DOHH2 (cell line): ENCODE measurements at regions not wholly inside any gene's neighbourhood (a gene's known extent, or its start where the extent isn't known, plus 50 kb on each side); places are given as distances from the start of the nearest gene placed in this dataset.

Experiments
- H3F3A ChIP-seq: fragments of 200-600 bp; sonication (generic), shearing (Covaris generic); 2 replicates; pipeline ENCODE4 v1.6.0; 2016; ENCODE audit warnings: antibody characterized with exemption, mild to moderate bottlenecking; ENCODE audit not compliant: control insufficient read depth, insufficient read depth
- H3K27ac ChIP-seq: fragments of 200-600 bp; sonication (generic); 2 replicates; pipeline ENCODE4 v1.5.1; 2014; ENCODE audit warnings: low read depth, mild to moderate bottlenecking, low read length, moderate library complexity
- H3K27me3 ChIP-seq: fragments of 200-600 bp; sonication (generic); 2 replicates; pipeline ENCODE4 v1.6.1; 2014; ENCODE audit warnings: mild to moderate bottlenecking, low read length, mixed read lengths; ENCODE audit not compliant: control insufficient read depth
- H3K36me3 ChIP-seq: fragments of 200-600 bp; sonication (generic); 2 replicates; pipeline ENCODE4 v1.6.1; 2014; ENCODE audit warnings: mild to moderate bottlenecking, low read length, moderate library complexity, mixed read lengths; ENCODE audit not compliant: control insufficient read depth
- H3K4me1 ChIP-seq: fragments of 200-600 bp; sonication (generic); 2 replicates; pipeline ENCODE4 v1.6.1; 2014; ENCODE audit warnings: mild to moderate bottlenecking, low read length, mixed read lengths; ENCODE audit not compliant: control insufficient read depth
- H3K4me2 ChIP-seq: fragments of 200-600 bp; sonication (generic); 2 replicates; pipeline ENCODE4 v1.6.0; 2014; ENCODE audit warnings: mild to moderate bottlenecking, low read length, moderate library complexity
- H3K4me3 ChIP-seq: fragments of 200-600 bp; sonication (generic); 2 replicates; pipeline ENCODE4 v1.5.1; 2014; ENCODE audit warnings: mild to moderate bottlenecking, low read length, mixed read lengths
- H3K79me2 ChIP-seq: fragments of 200-600 bp; sonication (generic); 2 replicates; pipeline ENCODE4 v1.6.1; 2014; ENCODE audit warnings: mild to moderate bottlenecking, low read length, mixed read lengths; ENCODE audit not compliant: control insufficient read depth
- H3K9me2 ChIP-seq: fragments of 200-600 bp; sonication (generic); replicated peaks from 2 replicates; pipeline ENCODE4 v1.6.1; 2014; ENCODE audit warnings: mild to moderate bottlenecking, low read length, mixed read lengths; ENCODE audit not compliant: control insufficient read depth
- H3K9me3 ChIP-seq: fragments of 200-600 bp; sonication (generic); 2 replicates; pipeline ENCODE4 v1.6.1; 2014; ENCODE audit warnings: antibody characterized with exemption, low read length, mixed read lengths; ENCODE audit not compliant: control insufficient read depth, insufficient read depth
- H4K20me1 ChIP-seq: fragments of 200-600 bp; sonication (generic); 2 replicates; pipeline ENCODE4 v1.6.0; 2014; ENCODE audit warnings: low read depth, mild to moderate bottlenecking, antibody characterized with exemption, low read length, moderate library complexity; ENCODE audit not compliant: control insufficient read depth, insufficient read depth
- EZH2phosphoT487 ChIP-seq: fragments of 200-600 bp; sonication (generic); IDR thresholded peaks from 2 replicates; pipeline ENCODE4 v1.6.1; 2017; ENCODE audit warnings: borderline replicate concordance, mild to moderate bottlenecking, antibody characterized with exemption, low read length, moderate library complexity, mixed read lengths
- TF ChIP-seq, protein P1 (sequence below): fragments of 200-600 bp; sonication (generic); IDR thresholded peaks from one replicate; pipeline ENCODE4 v1.5.1; 2014; ENCODE audit warnings: antibody characterized with exemption, mild to moderate bottlenecking, low read depth, low read length; ENCODE audit not compliant: poor library complexity, severe bottlenecking

DNA sequence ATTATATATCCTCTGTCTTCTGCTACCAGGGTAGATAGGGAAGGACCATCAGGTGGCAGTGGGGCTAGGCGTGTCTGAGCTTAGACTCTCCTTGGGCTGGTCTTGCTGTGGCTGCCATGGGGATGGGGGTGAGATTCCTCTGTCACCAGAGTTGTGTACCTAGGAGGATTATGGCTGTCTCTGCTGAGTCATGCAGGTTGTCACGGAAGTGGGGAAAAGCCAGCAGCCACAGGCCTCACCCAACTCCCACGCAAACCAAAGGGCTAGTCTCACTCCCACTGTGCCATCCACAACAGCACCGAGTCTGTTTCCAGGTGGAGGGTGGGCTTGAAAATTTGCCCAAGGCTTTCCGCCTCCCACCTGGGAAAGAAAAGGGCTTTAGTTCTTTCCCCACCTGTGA lies 476.1 kb downstream of the CYLC2 start:
- Histone ChIP-seq H3K79me2 (no peaks in the 10 kb centered on the region), H3K4me3 (no peak overlapping the region), H4K20me1 (no peaks in the 10 kb centered on the region), H3K9me2 (no peaks in the 10 kb centered on the region), H3K36me3 (no peaks in the 10 kb centered on the region), H3K4me1 (no peaks in the 10 kb centered on the region), H3K9me3 (no peaks in the 10 kb centered on the region), H3F3A (no peaks in the 10 kb centered on the region), H3K27me3 (no peaks in the 10 kb centered on the region), H3K27ac (no peak overlapping the region), H3K4me2 (no peak overlapping the region)
- TF ChIP-seq, protein P1, sequence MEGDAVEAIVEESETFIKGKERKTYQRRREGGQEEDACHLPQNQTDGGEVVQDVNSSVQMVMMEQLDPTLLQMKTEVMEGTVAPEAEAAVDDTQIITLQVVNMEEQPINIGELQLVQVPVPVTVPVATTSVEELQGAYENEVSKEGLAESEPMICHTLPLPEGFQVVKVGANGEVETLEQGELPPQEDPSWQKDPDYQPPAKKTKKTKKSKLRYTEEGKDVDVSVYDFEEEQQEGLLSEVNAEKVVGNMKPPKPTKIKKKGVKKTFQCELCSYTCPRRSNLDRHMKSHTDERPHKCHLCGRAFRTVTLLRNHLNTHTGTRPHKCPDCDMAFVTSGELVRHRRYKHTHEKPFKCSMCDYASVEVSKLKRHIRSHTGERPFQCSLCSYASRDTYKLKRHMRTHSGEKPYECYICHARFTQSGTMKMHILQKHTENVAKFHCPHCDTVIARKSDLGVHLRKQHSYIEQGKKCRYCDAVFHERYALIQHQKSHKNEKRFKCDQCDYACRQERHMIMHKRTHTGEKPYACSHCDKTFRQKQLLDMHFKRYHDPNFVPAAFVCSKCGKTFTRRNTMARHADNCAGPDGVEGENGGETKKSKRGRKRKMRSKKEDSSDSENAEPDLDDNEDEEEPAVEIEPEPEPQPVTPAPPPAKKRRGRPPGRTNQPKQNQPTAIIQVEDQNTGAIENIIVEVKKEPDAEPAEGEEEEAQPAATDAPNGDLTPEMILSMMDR = no peak
- no peak for TF ChIP-seq EZH2phosphoT487

DNA sequence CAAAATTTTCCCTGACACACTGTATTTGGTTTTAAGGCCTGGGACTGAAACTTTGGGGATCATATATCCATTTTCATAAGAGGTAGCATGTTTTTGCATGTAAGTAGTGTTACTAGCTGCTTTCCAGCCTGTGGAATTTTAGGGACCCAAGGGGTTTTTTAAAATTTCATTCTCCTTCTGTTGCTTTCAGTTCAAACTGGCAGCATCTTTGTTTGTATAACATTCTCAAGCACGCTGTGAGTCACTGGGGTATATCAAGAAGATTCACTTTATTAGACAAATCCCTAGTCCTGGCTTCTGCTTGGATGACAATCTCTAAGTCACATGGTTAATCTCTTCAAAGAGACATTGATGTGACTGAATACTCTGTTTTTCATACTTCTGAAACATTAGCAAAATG lies 479.0 kb downstream of the CYLC2 start:
- Histone ChIP-seq H4K20me1 (no peaks in the 10 kb centered on the region), H3K9me2 (no peaks in the 10 kb centered on the region), H3K9me3 (no peaks in the 10 kb centered on the region)

DNA sequence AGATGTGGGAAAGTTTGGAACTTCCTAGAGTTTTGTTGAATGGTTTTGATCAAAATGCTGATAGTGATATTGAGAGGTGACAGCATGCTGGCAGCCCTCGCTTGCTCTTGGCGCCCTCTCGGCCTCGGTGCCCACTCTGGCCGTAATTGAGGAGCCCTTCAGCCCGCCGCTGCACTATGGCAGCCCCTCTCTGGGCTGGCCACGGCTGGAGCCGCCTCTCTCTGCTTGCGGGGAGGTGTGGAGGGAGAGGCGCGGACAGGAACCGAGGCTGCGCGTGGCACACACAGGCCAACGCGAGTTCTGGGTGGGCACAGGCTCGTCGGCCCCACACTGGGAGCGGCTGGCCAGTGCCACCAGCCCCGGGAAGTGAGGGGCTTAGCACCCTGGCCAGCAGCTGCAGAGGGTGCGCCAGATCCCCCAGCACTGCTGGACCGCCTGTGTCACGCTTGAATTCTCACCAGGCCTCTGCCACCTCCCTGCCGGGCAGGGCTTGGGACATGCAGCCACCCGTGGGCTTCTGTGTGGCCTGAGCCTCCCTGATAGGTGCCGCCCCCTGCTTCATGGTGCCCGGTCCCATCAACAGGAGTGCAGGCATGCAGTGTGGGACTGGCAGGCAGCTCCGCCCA lies 488.5 kb downstream of the CYLC2 start:
- no peak overlapping the region for H3K4me2 ChIP-seq
- H3K36me3 ChIP-seq = no peaks in the 10 kb centered on the region
- TF ChIP-seq, protein P1 = no peak
- no peak for TF ChIP-seq EZH2phosphoT487
- H3F3A ChIP-seq = no peaks in the 10 kb centered on the region
- H3K4me3 ChIP-seq = no peak overlapping the region
- no peaks in the 10 kb centered on the region for H3K4me1 ChIP-seq
- no peaks in the 10 kb centered on the region for H3K9me3 ChIP-seq
- H3K9me2 ChIP-seq = no peaks in the 10 kb centered on the region
- no peaks in the 10 kb centered on the region for H3K79me2 ChIP-seq
- H3K27me3 ChIP-seq = no peaks in the 10 kb centered on the region
- no peak overlapping the region for H3K27ac ChIP-seq
- H4K20me1 ChIP-seq = no peaks in the 10 kb centered on the region

More for the DNA sequence above, 479.0 kb downstream of the CYLC2 start:
- H3K79me2 ChIP-seq = no peaks in the 10 kb centered on the region
- H3F3A ChIP-seq = no peaks in the 10 kb centered on the region
- H3K4me3 ChIP-seq = no peak overlapping the region
- H3K4me2 ChIP-seq = no peak overlapping the region
- H3K27me3 ChIP-seq = no peaks in the 10 kb centered on the region
- no peaks in the 10 kb centered on the region for H3K4me1 ChIP-seq
- no peaks in the 10 kb centered on the region for H3K36me3 ChIP-seq
- no peak overlapping the region for H3K27ac ChIP-seq
- no peak for TF ChIP-seq EZH2phosphoT487
- TF ChIP-seq, protein P1 = no peak

DNA sequence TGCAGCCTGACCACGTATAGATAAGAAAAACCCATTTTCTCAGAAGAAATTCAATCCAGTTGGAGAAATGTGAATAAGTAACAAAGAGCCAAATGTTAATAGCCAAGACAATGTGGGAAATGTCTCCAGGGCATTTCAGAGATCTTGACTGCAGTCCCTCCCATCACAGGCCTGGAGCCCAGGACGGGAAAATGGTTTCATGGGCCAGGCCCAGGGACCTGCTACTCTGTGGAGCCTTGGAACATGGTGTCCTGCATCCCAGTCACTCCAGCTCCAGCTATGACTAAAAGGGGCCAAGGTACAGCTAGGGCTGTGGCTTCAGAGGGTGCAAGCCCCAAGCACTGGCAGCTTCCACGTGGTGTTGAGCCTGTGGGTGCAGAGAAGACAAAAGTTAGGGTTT lies 490.0 kb downstream of the CYLC2 start:
- TF ChIP-seq EZH2phosphoT487 = no peak
- TF ChIP-seq, protein P1 = no peak
- no peaks in the 10 kb centered on the region for H3K36me3 ChIP-seq
- H3K9me2 ChIP-seq = no peaks in the 10 kb centered on the region
- no peak overlapping the region for H3K4me3 ChIP-seq
- H3F3A ChIP-seq = no peaks in the 10 kb centered on the region
- H3K4me1 ChIP-seq = no peaks in the 10 kb centered on the region
- no peak overlapping the region for H3K27ac ChIP-seq
- no peaks in the 10 kb centered on the region for H3K9me3 ChIP-seq
- no peak overlapping the region for H3K4me2 ChIP-seq
- H3K79me2 ChIP-seq = no peaks in the 10 kb centered on the region
- H4K20me1 ChIP-seq = no peaks in the 10 kb centered on the region
- no peaks in the 10 kb centered on the region for H3K27me3 ChIP-seq
